WTC11 (cell line): ENCODE measurements at regions not wholly inside any gene's neighbourhood (a gene's known extent, or its start where the extent isn't known, plus 50 kb on each side); places are given as distances from the start of the nearest gene placed in this dataset.

Experiments used
- CBFB ChIP-seq: sonication (generic); formaldehyde crosslinking; IDR thresholded peaks from 2 replicates; pipeline ENCODE4 v1.8.1; 2022; ENCODE audit warnings: mild to moderate bottlenecking, low read depth, missing genetic modification reagents
- ELF4 ChIP-seq: sonication (generic); formaldehyde crosslinking; IDR thresholded peaks from 2 replicates; pipeline ENCODE4 v1.8.1; 2022; ENCODE audit warnings: low read depth, mild to moderate bottlenecking, moderate library complexity, missing genetic modification reagents
- FOXJ3 ChIP-seq: sonication (generic); formaldehyde crosslinking; IDR thresholded peaks from 2 replicates; pipeline ENCODE4 v1.9.0; 2021; ENCODE audit warnings: missing genetic modification reagents, mild to moderate bottlenecking, borderline replicate concordance
- JAZF1 ChIP-seq: fragments of 250-450 bp; sonication (Bioruptor Pico); IDR thresholded peaks from 2 replicates; pipeline ENCODE4 v1.9.0; 2021; ENCODE audit warnings: moderate library complexity, mild to moderate bottlenecking, inconsistent platforms
- SMAD3 ChIP-seq: sonication (generic); formaldehyde crosslinking; IDR thresholded peaks from 2 replicates; pipeline ENCODE4 v1.8.0; 2022; ENCODE audit warnings: missing genetic modification reagents, mild to moderate bottlenecking, borderline replicate concordance
- ZNF138 ChIP-seq: sonication (generic); formaldehyde crosslinking; conservative IDR thresholded peaks from 2 replicates; pipeline ENCODE4 v1.8.1; 2022; ENCODE audit warnings: mild to moderate bottlenecking, moderate library complexity, missing genetic modification reagents
- TF ChIP-seq, protein P1 (sequence below): sonication (generic); formaldehyde crosslinking; IDR thresholded peaks from 2 replicates; pipeline ENCODE4 v1.8.1; 2022; ENCODE audit warnings: low read depth, missing genetic modification reagents, borderline replicate concordance
- TF ChIP-seq, protein P2 (sequence below): fragments of 200-600 bp; IDR thresholded peaks from 2 replicates; pipeline ENCODE4 v1.8.0; 2022; ENCODE audit warnings: antibody characterized with exemption
- TF ChIP-seq, protein P3 (sequence below): sonication (generic); formaldehyde crosslinking; IDR thresholded peaks from 2 replicates; pipeline ENCODE4 v1.8.0; 2022; ENCODE audit warnings: missing genetic modification reagents
- TF ChIP-seq, protein P4 (sequence below): sonication (generic); formaldehyde crosslinking; IDR thresholded peaks from 2 replicates; pipeline ENCODE4 v1.8.0; 2022; ENCODE audit warnings: mild to moderate bottlenecking, missing genetic modification reagents
- TF ChIP-seq, protein P5 (sequence below): sonication (generic); formaldehyde crosslinking; IDR thresholded peaks from 2 replicates; pipeline ENCODE4 v1.8.1; 2023; ENCODE audit warnings: mild to moderate bottlenecking, missing genetic modification reagents
- TF ChIP-seq, protein P6 (sequence below): sonication (generic); formaldehyde crosslinking; IDR thresholded peaks from 2 replicates; pipeline ENCODE4 v1.8.0; 2023; ENCODE audit warnings: mild to moderate bottlenecking, missing genetic modification reagents

DNA sequence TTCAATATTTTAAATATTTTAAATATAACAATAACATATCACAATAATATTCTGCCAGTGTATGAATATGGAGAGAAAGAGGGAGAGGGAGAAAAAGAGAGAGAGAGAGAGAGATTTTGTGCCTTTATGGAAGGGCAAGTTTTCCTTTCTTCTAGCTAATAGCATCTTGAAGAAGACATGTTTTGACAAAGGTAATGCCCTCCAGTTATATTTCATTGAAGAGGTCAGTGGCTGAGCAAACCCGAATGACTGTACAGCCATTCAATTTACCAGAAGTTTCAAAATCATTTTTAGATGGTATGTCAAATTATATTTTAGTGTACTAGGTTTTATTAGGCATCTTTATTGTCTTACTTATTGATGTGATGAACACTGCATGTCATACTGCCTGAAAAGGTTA is 139.3 kb downstream of the EMB start:
- TF ChIP-seq, protein P1, sequence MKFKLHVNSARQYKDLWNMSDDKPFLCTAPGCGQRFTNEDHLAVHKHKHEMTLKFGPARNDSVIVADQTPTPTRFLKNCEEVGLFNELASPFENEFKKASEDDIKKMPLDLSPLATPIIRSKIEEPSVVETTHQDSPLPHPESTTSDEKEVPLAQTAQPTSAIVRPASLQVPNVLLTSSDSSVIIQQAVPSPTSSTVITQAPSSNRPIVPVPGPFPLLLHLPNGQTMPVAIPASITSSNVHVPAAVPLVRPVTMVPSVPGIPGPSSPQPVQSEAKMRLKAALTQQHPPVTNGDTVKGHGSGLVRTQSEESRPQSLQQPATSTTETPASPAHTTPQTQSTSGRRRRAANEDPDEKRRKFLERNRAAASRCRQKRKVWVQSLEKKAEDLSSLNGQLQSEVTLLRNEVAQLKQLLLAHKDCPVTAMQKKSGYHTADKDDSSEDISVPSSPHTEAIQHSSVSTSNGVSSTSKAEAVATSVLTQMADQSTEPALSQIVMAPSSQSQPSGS (CRISPR knock-in tag), result no peak
- TF ChIP-seq JAZF1 (CRISPR knock-in tag) (no peak), ELF4 (CRISPR knock-in tag) (no peak), CBFB (CRISPR knock-in tag) (no peak), SMAD3 (CRISPR knock-in tag) (no peak), ZNF138 (no peak), FOXJ3 (CRISPR knock-in tag) (no peak)
- TF ChIP-seq, protein P2, sequence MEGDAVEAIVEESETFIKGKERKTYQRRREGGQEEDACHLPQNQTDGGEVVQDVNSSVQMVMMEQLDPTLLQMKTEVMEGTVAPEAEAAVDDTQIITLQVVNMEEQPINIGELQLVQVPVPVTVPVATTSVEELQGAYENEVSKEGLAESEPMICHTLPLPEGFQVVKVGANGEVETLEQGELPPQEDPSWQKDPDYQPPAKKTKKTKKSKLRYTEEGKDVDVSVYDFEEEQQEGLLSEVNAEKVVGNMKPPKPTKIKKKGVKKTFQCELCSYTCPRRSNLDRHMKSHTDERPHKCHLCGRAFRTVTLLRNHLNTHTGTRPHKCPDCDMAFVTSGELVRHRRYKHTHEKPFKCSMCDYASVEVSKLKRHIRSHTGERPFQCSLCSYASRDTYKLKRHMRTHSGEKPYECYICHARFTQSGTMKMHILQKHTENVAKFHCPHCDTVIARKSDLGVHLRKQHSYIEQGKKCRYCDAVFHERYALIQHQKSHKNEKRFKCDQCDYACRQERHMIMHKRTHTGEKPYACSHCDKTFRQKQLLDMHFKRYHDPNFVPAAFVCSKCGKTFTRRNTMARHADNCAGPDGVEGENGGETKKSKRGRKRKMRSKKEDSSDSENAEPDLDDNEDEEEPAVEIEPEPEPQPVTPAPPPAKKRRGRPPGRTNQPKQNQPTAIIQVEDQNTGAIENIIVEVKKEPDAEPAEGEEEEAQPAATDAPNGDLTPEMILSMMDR, result no peak
- TF ChIP-seq, protein P3, sequence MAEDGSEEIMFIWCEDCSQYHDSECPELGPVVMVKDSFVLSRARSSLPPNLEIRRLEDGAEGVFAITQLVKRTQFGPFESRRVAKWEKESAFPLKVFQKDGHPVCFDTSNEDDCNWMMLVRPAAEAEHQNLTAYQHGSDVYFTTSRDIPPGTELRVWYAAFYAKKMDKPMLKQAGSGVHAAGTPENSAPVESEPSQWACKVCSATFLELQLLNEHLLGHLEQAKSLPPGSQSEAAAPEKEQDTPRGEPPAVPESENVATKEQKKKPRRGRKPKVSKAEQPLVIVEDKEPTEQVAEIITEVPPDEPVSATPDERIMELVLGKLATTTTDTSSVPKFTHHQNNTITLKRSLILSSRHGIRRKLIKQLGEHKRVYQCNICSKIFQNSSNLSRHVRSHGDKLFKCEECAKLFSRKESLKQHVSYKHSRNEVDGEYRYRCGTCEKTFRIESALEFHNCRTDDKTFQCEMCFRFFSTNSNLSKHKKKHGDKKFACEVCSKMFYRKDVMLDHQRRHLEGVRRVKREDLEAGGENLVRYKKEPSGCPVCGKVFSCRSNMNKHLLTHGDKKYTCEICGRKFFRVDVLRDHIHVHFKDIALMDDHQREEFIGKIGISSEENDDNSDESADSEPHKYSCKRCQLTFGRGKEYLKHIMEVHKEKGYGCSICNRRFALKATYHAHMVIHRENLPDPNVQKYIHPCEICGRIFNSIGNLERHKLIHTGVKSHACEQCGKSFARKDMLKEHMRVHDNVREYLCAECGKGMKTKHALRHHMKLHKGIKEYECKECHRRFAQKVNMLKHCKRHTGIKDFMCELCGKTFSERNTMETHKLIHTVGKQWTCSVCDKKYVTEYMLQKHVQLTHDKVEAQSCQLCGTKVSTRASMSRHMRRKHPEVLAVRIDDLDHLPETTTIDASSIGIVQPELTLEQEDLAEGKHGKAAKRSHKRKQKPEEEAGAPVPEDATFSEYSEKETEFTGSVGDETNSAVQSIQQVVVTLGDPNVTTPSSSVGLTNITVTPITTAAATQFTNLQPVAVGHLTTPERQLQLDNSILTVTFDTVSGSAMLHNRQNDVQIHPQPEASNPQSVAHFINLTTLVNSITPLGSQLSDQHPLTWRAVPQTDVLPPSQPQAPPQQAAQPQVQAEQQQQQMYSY (CRISPR knock-in tag), result no peak
- TF ChIP-seq, protein P4, sequence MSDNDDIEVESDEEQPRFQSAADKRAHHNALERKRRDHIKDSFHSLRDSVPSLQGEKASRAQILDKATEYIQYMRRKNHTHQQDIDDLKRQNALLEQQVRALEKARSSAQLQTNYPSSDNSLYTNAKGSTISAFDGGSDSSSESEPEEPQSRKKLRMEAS (CRISPR knock-in tag), result no peak
- TF ChIP-seq, protein P5, sequence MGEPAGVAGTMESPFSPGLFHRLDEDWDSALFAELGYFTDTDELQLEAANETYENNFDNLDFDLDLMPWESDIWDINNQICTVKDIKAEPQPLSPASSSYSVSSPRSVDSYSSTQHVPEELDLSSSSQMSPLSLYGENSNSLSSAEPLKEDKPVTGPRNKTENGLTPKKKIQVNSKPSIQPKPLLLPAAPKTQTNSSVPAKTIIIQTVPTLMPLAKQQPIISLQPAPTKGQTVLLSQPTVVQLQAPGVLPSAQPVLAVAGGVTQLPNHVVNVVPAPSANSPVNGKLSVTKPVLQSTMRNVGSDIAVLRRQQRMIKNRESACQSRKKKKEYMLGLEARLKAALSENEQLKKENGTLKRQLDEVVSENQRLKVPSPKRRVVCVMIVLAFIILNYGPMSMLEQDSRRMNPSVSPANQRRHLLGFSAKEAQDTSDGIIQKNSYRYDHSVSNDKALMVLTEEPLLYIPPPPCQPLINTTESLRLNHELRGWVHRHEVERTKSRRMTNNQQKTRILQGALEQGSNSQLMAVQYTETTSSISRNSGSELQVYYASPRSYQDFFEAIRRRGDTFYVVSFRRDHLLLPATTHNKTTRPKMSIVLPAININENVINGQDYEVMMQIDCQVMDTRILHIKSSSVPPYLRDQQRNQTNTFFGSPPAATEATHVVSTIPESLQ, result no peak
- TF ChIP-seq, protein P6, sequence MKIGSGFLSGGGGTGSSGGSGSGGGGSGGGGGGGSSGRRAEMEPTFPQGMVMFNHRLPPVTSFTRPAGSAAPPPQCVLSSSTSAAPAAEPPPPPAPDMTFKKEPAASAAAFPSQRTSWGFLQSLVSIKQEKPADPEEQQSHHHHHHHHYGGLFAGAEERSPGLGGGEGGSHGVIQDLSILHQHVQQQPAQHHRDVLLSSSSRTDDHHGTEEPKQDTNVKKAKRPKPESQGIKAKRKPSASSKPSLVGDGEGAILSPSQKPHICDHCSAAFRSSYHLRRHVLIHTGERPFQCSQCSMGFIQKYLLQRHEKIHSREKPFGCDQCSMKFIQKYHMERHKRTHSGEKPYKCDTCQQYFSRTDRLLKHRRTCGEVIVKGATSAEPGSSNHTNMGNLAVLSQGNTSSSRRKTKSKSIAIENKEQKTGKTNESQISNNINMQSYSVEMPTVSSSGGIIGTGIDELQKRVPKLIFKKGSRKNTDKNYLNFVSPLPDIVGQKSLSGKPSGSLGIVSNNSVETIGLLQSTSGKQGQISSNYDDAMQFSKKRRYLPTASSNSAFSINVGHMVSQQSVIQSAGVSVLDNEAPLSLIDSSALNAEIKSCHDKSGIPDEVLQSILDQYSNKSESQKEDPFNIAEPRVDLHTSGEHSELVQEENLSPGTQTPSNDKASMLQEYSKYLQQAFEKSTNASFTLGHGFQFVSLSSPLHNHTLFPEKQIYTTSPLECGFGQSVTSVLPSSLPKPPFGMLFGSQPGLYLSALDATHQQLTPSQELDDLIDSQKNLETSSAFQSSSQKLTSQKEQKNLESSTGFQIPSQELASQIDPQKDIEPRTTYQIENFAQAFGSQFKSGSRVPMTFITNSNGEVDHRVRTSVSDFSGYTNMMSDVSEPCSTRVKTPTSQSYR (CRISPR knock-in tag), result no peak
